ENCODE measurements at regions not wholly inside any gene's neighbourhood (a gene's known extent, or its start where the extent isn't known, plus 50 kb on each side); places are given as distances from the start of the nearest gene placed in this dataset.

DNA sequence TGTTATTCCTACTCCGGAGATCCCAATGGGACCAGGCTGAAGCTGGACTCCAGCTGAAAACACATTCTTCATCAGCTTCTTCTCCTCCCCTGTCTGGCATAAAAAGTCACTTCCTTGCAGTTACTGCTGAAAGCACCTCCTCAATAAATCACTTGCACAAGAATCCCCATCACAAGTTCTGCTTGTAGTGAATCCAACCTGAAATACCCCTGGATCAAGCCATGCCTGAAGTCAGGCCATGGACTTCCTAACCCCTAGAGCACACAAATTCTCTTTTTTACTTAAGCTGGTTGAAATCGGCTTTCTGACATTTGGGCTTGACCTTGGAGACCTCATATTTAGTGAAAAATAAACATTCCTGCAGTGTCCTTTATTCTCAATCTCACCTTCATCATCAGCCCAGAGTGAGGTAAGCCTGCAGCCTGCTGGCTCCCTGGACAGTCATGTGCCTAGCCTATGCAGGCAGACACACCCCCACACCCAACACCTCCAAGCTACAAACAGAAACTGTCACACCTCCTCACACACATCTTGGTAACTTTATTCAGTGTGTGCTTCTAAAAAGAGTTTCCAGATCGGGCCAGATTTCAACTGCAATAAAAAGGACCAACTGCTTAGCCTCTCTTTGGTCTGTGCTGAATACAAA is 51.5 kb upstream of the PTPRT start:
- Histone ChIP-seq H3K4me3 (no peak overlapping the region), H3K9me3 (no peaks in the 10 kb centered on the region), H3K27ac (no peak overlapping the region), H3K27me3 (peaks cover 32% of the 10 kb centered on the region), H3K4me1 (no peaks in the 10 kb centered on the region), H3K36me3 (no peaks in the 10 kb centered on the region)
- TF ChIP-seq, protein P1, sequence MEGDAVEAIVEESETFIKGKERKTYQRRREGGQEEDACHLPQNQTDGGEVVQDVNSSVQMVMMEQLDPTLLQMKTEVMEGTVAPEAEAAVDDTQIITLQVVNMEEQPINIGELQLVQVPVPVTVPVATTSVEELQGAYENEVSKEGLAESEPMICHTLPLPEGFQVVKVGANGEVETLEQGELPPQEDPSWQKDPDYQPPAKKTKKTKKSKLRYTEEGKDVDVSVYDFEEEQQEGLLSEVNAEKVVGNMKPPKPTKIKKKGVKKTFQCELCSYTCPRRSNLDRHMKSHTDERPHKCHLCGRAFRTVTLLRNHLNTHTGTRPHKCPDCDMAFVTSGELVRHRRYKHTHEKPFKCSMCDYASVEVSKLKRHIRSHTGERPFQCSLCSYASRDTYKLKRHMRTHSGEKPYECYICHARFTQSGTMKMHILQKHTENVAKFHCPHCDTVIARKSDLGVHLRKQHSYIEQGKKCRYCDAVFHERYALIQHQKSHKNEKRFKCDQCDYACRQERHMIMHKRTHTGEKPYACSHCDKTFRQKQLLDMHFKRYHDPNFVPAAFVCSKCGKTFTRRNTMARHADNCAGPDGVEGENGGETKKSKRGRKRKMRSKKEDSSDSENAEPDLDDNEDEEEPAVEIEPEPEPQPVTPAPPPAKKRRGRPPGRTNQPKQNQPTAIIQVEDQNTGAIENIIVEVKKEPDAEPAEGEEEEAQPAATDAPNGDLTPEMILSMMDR (IDR thresholded peaks at IDR 0.05), result no peak
- TF ChIP-seq POLR2AphosphoS5 (IDR thresholded peaks at IDR 0.05) (no peak), EP300 (IDR thresholded peaks at IDR 0.05) (no peak), POLR2A (IDR thresholded peaks at IDR 0.05) (no peak)
- 85% methylated on average over 3 of the region's 3 CpGs for WGBS
- DNase-seq (ENCODE audit: low spot score in 2 of 2), result no peak
